ENCODE measurements at regions not wholly inside any gene's neighbourhood (a gene's known extent, or its start where the extent isn't known, plus 50 kb on each side); places are given as distances from the start of the nearest gene placed in this dataset.

DNA sequence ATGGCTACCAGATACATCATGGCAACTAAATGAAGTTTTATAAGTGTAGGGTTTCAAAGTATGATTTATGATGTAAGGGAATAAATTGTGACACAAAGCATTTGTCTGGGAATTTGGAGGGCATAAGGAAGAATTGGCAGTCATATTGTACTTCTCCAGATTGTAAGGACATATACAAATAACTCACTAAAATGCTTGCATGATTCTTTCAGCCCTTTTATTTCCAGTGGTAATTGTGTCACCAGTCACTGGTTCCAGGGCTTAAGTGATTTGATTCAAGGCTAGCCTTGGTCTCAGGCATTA is 299.4 kb upstream of the ANO5 start:
- DNase-seq, result no peak
- no peak overlapping the region for H3K4me3 ChIP-seq
- TF ChIP-seq, protein P1, sequence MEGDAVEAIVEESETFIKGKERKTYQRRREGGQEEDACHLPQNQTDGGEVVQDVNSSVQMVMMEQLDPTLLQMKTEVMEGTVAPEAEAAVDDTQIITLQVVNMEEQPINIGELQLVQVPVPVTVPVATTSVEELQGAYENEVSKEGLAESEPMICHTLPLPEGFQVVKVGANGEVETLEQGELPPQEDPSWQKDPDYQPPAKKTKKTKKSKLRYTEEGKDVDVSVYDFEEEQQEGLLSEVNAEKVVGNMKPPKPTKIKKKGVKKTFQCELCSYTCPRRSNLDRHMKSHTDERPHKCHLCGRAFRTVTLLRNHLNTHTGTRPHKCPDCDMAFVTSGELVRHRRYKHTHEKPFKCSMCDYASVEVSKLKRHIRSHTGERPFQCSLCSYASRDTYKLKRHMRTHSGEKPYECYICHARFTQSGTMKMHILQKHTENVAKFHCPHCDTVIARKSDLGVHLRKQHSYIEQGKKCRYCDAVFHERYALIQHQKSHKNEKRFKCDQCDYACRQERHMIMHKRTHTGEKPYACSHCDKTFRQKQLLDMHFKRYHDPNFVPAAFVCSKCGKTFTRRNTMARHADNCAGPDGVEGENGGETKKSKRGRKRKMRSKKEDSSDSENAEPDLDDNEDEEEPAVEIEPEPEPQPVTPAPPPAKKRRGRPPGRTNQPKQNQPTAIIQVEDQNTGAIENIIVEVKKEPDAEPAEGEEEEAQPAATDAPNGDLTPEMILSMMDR (IDR thresholded peaks at IDR 0.05), result no peak
- intact Hi-C loops (cut with DNase I), result no loop called here
- H3K9me3 ChIP-seq, result no peaks in the 10 kb centered on the region
- H3K27me3 ChIP-seq, result no peaks in the 10 kb centered on the region
- no peak overlapping the region for H3K9ac ChIP-seq (ENCODE audit: low read depth in 2 of 2, low read length in 2 of 2)
- no peaks in the 10 kb centered on the region for H3K36me3 ChIP-seq
- no peaks in the 10 kb centered on the region for H3K4me1 ChIP-seq
- no peak overlapping the region for H3K27ac ChIP-seq

- no peaks in the 10 kb centered on the region for H3K4me1 ChIP-seq
- H3K9ac ChIP-seq (ENCODE audit: low read depth in 2 of 2, low read length in 2 of 2), result no peak overlapping the region
- H3K9me3 ChIP-seq, result no peaks in the 10 kb centered on the region
- no peaks in the 10 kb centered on the region for H3K36me3 ChIP-seq
- TF ChIP-seq, protein P1 (IDR thresholded peaks at IDR 0.05), result no peak
- H3K27ac ChIP-seq, result no peak overlapping the region
- no peak overlapping the region for H3K4me3 ChIP-seq
- no peak for DNase-seq
- intact Hi-C loops (cut with DNase I), result no loop called here
- H3K27me3 ChIP-seq, result no peaks in the 10 kb centered on the region
Observed at GRCh38 chr11:21894492-21894891, 298.4 kb upstream of the ANO5 start.

- intact Hi-C loops (cut with DNase I), result no loop called here
- H3K27ac ChIP-seq, result no peak overlapping the region
- H3K9ac ChIP-seq (ENCODE audit: low read depth in 2 of 2, low read length in 2 of 2), result no peak overlapping the region
- H3K9me3 ChIP-seq, result no peaks in the 10 kb centered on the region
- no peak for DNase-seq
- H3K4me3 ChIP-seq, result no peak overlapping the region
- H3K36me3 ChIP-seq, result no peaks in the 10 kb centered on the region
- TF ChIP-seq, protein P1 (IDR thresholded peaks at IDR 0.05), result no peak
- H3K4me1 ChIP-seq, result no peaks in the 10 kb centered on the region
- no peaks in the 10 kb centered on the region for H3K27me3 ChIP-seq
Observed at GRCh38 chr11:21895686-21896085, 297.2 kb upstream of the ANO5 start.

DNA sequence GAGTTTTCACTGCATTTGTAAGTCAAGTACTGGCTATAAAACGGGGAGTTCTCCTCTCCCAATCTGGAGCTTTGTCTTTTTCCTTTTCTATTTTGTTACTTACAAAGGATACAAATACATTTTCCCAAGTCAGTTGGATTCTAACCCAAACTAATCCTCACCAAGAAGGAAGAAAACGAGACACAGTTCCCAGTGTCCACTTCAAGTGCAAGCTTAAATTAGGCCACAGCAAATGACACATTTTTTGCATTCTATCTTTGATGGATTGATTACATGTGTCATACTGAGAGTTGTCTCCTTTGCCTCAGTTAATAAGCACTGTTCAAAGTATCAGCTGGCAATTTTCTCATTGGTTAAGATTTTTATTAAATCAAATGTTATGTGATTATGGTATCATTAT is 296.7 kb upstream of the ANO5 start:
- Histone ChIP-seq H3K9me3 (no peaks in the 10 kb centered on the region), H3K27ac (no peak overlapping the region), H3K36me3 (no peaks in the 10 kb centered on the region), H3K27me3 (no peaks in the 10 kb centered on the region), H3K4me1 (no peaks in the 10 kb centered on the region), H3K9ac (ENCODE audit: low read depth in 2 of 2, low read length in 2 of 2) (no peak overlapping the region), H3K4me3 (no peak overlapping the region)
- DNase-seq, result no peak
- TF ChIP-seq, protein P1 (IDR thresholded peaks at IDR 0.05), result no peak
- intact Hi-C loops (cut with DNase I), result no loop called here

DNA sequence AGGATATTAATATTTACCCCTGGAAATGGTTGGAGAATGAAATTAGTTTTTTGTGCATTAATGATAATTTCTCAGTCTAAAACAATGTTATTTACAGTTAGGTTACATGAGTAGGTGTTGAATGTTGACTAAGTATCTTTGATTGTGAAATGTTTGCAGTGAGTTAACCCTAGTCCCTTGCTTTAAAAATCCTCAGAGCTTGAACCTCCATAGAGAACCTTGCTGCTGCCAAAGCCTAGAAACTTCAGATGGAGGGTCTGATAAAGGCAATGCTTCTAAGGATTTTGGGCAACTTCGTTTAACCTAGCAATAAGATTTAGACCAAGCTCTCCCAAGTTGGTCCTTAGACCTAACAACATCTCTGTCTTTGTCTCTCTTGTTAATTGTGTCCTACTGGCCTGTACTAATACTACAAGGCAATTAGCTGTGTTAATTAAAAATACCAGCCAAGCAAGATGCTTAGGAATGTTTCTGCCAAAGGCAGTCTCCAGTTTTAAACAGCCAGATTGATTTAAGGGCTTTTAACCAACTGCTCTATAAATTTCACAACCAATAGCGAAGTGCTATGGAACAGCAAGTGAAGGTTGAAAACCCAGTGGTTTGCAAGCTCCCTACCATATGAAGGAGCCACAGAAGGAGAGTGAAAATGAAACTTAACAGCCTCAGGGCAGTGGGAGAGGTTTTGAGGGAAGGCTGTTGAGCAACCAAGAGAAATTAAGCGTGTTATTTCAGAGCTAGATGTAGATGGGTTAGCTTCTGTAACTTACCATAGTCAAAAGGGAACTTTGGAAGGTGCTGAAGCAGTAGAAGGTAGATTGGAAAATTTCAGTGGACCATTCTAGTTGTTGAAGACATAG is 295.9 kb upstream of the ANO5 start:
- Histone ChIP-seq H3K4me1 (no peaks in the 10 kb centered on the region), H3K9ac (ENCODE audit: low read depth in 2 of 2, low read length in 2 of 2) (no peak overlapping the region), H3K27ac (no peak overlapping the region), H3K36me3 (no peaks in the 10 kb centered on the region), H3K4me3 (no peak overlapping the region), H3K9me3 (no peaks in the 10 kb centered on the region), H3K27me3 (no peaks in the 10 kb centered on the region)
- DNase-seq, result no peak
- intact Hi-C loops (cut with DNase I), result no loop called here
- TF ChIP-seq, protein P1 (IDR thresholded peaks at IDR 0.05), result no peak

Data from colonic mucosa (tissue), 4 donors.